ENCODE measurements at regions not wholly inside any gene's neighbourhood (a gene's known extent, or its start where the extent isn't known, plus 50 kb on each side); places are given as distances from the start of the nearest gene placed in this dataset.

- no peak for TF ChIP-seq CTCF (conservative IDR thresholded peaks at IDR 0.05; ENCODE audit: low read depth, low read length)
- H3K36me3 ChIP-seq (ENCODE audit: insufficient read depth), result no peaks in the 10 kb centered on the region
Observed at GRCh38 chrX:131910586-131910985, 112.5 kb upstream of the STK26 start.

GRCh38 chrX:131915488-131915887, 107.6 kb upstream of the STK26 start:
- Histone ChIP-seq H4K20me1 (ENCODE audit: insufficient read depth) (no peaks in the 10 kb centered on the region), H3K4me2 (no peak overlapping the region), H3K27ac (no peak overlapping the region), H3K4me1 (ENCODE audit: low read depth, poor library complexity, severe bottlenecking) (no peaks in the 10 kb centered on the region), H3K9ac (no peak overlapping the region), H3K4me3 (IDR thresholded peaks at IDR 0.05; ENCODE audit: insufficient read depth, low read depth, low read length) (no peak overlapping the region), H3K79me2 (ENCODE audit: insufficient read depth, low read depth) (no peaks in the 10 kb centered on the region), H3K27me3 (ENCODE audit: insufficient read depth, low read depth) (no peaks in the 10 kb centered on the region), H3K36me3 (ENCODE audit: insufficient read depth) (no peaks in the 10 kb centered on the region), H2AFZ (ENCODE audit: low read depth) (no peak overlapping the region)
- no peak for TF ChIP-seq CTCF (conservative IDR thresholded peaks at IDR 0.05; ENCODE audit: low read depth, low read length)

More at GRCh38 chrX:131910586-131910985, 112.5 kb upstream of the STK26 start:
- Histone ChIP-seq H3K4me1 (ENCODE audit: low read depth, poor library complexity, severe bottlenecking) (no peaks in the 10 kb centered on the region), H3K27me3 (ENCODE audit: insufficient read depth, low read depth) (no peaks in the 10 kb centered on the region), H3K4me3 (IDR thresholded peaks at IDR 0.05; ENCODE audit: insufficient read depth, low read depth, low read length) (no peak overlapping the region), H3K79me2 (ENCODE audit: insufficient read depth, low read depth) (no peaks in the 10 kb centered on the region), H2AFZ (ENCODE audit: low read depth) (no peak overlapping the region), H4K20me1 (ENCODE audit: insufficient read depth) (no peaks in the 10 kb centered on the region), H3K27ac (no peak overlapping the region), H3K4me2 (no peak overlapping the region), H3K9ac (no peak overlapping the region)

GRCh38 chrX:131917588-131917987, 105.5 kb upstream of the STK26 start:
- Histone ChIP-seq H3K4me1 (ENCODE audit: low read depth, poor library complexity, severe bottlenecking) (no peaks in the 10 kb centered on the region), H3K36me3 (ENCODE audit: insufficient read depth) (no peaks in the 10 kb centered on the region), H3K4me3 (IDR thresholded peaks at IDR 0.05; ENCODE audit: insufficient read depth, low read depth, low read length) (no peak overlapping the region), H3K9ac (no peak overlapping the region), H2AFZ (ENCODE audit: low read depth) (no peak overlapping the region), H3K4me2 (no peak overlapping the region), H3K27me3 (ENCODE audit: insufficient read depth, low read depth) (no peaks in the 10 kb centered on the region), H3K79me2 (ENCODE audit: insufficient read depth, low read depth) (no peaks in the 10 kb centered on the region), H3K27ac (no peak overlapping the region), H4K20me1 (ENCODE audit: insufficient read depth) (no peaks in the 10 kb centered on the region)
- no peak for TF ChIP-seq CTCF (conservative IDR thresholded peaks at IDR 0.05; ENCODE audit: low read depth, low read length)

- Histone ChIP-seq H3K27me3 (ENCODE audit: insufficient read depth, low read depth) (no peaks in the 10 kb centered on the region), H3K4me3 (IDR thresholded peaks at IDR 0.05; ENCODE audit: insufficient read depth, low read depth, low read length) (no peak overlapping the region), H4K20me1 (ENCODE audit: insufficient read depth) (no peaks in the 10 kb centered on the region), H2AFZ (ENCODE audit: low read depth) (no peak overlapping the region), H3K36me3 (ENCODE audit: insufficient read depth) (no peaks in the 10 kb centered on the region), H3K4me2 (no peak overlapping the region), H3K27ac (no peak overlapping the region), H3K4me1 (ENCODE audit: low read depth, poor library complexity, severe bottlenecking) (no peaks in the 10 kb centered on the region), H3K9ac (no peak overlapping the region), H3K79me2 (ENCODE audit: insufficient read depth, low read depth) (no peaks in the 10 kb centered on the region)
- no peak for TF ChIP-seq CTCF (conservative IDR thresholded peaks at IDR 0.05; ENCODE audit: low read depth, low read length)
Observed at GRCh38 chrX:131918839-131919238, 104.3 kb upstream of the STK26 start.
